GM21737 (cell line): ENCODE measurements at regions not wholly inside any gene's neighbourhood (a gene's known extent, or its start where the extent isn't known, plus 50 kb on each side); places are given as distances from the start of the nearest gene placed in this dataset.

Experiments
- ATAC-seq: cut with Tn5 transposase; IDR thresholded peaks from one replicate; pipeline ENCODE4 v1.9.1; 2021; ENCODE audit warnings: mild to moderate bottlenecking, moderate library complexity; ENCODE audit not compliant: unreplicated experiment

DNA sequence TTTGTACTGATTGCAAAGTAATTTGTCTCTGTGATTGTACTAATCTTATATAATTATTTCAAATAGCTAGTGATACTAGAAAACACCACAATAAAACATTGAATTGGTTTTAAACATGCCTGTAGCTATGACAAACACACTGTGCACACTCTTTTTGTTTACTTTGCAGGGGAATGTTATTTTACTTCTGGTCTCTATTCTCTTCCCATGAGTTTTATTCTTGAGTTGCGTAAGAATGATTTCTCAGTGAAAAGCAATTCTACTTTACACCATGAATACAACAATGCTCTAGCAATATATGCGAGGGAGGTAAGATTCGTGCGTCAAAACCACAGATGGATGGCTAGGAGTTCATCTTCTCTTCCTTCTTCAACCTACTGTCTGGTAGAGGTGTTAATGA lies 68.4 kb upstream of the PHACTR1 start:
- no peak for ATAC-seq

DNA sequence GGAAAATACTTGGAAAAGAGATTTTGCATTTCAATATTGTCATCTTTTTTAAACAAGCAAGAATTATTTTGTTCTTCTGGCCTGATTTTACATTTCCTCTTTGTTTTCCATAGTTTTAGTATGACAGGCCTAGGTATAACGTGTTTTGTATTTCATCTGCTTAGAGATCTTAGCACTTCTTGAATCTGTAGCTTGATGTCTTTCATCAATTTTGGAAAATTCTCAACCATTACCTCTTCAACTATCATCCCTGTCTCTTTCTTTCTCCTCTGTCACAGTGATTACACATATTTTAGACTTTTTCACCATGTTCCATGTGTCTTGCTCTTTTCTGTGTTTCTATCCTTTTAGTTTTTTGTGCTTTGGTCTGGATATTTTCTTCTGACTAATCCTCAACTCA lies 67.2 kb upstream of the PHACTR1 start:
- no peak for ATAC-seq

DNA sequence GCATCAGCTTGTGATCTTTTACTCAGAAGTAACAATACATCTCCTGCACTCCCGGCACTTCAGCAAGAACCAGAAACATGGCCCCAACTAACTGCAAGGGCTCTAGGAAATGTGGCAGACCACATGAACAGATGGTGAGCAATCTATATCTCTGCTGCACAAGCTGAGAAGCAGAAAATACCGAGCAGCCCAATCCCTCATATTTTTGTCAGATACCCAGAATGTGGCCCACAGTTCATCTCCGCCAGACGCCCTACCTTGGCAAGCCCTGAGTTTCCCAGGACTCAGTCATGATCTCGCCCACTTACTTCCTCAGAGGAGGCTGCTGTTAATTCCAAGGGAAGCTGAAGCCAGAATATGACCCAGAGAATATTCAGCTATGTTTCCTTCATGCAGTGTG lies 63.1 kb upstream of the PHACTR1 start:
- ATAC-seq, result no peak

DNA sequence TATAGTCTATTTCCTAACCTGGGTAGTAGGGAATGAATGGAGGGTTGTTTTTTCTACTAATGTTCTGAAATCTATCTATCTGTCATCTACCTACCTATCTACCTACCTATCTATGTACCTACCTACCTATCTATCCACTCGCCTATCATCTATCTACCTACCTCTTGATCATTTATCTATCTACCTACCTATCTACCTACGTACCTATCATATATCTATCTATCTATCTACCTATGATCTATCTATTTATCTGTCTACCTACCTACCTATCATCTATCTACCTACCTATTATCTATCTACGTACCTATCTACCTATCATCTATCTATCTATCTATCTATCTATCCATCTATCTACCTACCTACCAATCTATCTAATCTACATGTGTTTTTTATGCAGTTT lies 62.5 kb upstream of the PHACTR1 start:
- no peak for ATAC-seq

DNA sequence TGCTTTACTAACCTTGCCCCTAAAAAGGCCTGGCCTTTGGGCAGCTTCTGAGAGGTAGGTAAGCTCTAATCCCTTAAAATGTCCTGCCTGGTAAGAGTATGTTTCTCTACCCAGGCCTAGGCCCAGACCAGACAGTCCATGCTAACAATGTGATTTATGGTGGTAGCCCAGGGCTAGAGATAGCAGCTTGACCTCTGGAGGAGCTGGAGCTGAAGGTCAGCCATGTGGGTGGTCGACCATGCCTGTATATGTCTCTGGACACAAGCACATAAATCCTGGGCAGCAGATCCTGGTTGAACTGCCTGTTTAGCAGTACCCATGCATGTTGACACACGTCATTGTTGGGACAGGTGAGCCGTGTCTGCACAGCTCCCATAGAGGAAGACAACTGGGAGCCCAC lies 62.1 kb upstream of the PHACTR1 start:
- no peak for ATAC-seq

DNA sequence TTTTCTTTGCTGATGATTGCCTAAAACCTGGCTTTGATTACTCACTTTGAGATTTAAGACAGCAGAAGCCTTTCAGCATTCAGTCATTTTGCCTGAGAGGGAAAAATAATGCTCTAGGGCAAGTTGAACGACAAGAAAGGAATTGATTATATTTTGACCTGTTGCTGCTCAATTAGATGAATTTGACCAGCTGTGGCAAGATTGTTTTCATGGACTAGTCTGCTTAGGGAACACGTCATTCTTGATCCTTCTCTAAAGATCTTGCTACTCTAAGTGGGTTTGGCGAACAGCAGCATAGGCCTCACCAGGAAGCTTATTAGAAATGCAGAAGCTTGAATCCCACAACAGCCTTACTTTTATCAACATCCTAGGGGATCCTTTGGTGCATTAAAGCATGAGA lies 59.7 kb upstream of the PHACTR1 start:
- ATAC-seq, result no peak

DNA sequence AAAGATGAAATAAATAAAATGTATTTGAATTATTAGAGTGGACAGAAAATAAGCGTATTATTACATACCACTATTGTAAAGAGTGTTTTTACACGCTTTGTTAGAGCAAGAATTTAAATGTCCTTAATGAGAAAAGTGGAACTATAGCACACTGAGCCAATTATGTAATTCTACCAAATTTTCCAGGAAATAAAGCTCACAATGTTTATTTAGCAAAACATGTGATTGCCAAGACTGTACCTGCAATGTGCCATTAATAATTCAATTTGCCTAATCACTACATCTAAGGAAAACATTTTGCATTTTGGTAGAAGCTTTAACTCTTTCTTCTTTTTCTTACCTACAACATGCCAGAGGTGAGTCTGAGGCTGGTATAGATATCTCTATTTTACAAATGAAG lies 58.7 kb upstream of the PHACTR1 start:
- ATAC-seq, result no peak

DNA sequence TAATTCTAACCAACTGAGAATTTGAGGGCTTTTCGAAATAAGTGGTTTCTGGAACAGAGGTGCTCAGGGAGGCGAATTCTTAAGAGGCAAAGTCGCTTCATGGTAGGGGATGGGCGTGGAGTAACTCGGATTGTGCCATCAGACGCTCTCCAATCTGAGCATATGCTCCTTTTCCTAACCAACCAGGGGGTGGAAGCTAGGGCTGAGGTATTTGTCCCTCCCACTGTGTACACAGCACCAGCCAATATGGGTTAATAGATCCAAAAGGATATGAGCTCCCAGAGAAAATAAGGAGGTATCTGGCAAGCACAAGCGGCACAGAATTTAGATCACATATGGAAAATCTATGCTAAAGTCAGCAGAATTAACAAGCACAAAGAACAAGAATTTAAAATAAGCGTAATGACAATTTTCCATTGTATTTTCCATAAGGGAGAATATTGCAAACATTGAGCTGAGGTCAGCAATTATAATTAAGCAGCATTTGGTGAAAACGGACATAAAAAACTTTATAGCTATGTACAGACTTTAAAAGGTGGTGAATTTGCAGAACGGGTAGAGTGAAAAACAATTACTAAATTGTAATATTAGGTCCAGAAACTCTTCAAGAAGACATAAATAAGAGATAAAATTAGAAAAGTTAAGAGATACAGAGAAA lies 55.0 kb upstream of the PHACTR1 start:
- ATAC-seq, result no peak
